ENCODE measurements at regions not wholly inside any gene's neighbourhood (a gene's known extent, or its start where the extent isn't known, plus 50 kb on each side); places are given as distances from the start of the nearest gene placed in this dataset.

- no peaks in the 10 kb centered on the region for H4K20me1 ChIP-seq (ENCODE audit: control insufficient read depth, extremely low read depth, insufficient read depth, low read length)
- dilution Hi-C loops (cut with MboI; ENCODE audit: extremely low pct_ligation_motif_present, low sequenced_read_pairs): no loop called here
- H3K9ac ChIP-seq (ENCODE audit: control insufficient read depth, extremely low read depth, insufficient read depth, low read length): no peak overlapping the region
- DNase-seq (ENCODE audit: low read depth, low spot score) (no peak), FAIRE-seq (no peak)
- no peaks in the 10 kb centered on the region for H3K4me1 ChIP-seq (ENCODE audit: control insufficient read depth, extremely low read depth, insufficient read depth, low read length)
- H3K4me2 ChIP-seq (ENCODE audit: control insufficient read depth, extremely low read depth, insufficient read depth, low read depth, low read length): no peak overlapping the region
- H3K27me3 ChIP-seq (ENCODE audit: control insufficient read depth, extremely low read depth, insufficient read depth, low read length): peaks cover 6% of the 10 kb centered on the region
- H2AFZ ChIP-seq (ENCODE audit: control insufficient read depth, low read length): no peak overlapping the region
- no peaks in the 10 kb centered on the region for H3K79me2 ChIP-seq (ENCODE audit: control insufficient read depth, insufficient read depth, low read length)
- H3K4me3 ChIP-seq (ENCODE audit: control insufficient read depth in 2 of 3, extremely low read depth in 1 of 3, insufficient read depth in 2 of 3, low read depth in 1 of 3, low read length in 3 of 3): no peak overlapping the region
- H3K36me3 ChIP-seq (ENCODE audit: control insufficient read depth in 2 of 2, extremely low read depth in 1 of 2, insufficient read depth in 2 of 2, low read length in 2 of 2): no peaks in the 10 kb centered on the region
- TF ChIP-seq, protein P1, sequence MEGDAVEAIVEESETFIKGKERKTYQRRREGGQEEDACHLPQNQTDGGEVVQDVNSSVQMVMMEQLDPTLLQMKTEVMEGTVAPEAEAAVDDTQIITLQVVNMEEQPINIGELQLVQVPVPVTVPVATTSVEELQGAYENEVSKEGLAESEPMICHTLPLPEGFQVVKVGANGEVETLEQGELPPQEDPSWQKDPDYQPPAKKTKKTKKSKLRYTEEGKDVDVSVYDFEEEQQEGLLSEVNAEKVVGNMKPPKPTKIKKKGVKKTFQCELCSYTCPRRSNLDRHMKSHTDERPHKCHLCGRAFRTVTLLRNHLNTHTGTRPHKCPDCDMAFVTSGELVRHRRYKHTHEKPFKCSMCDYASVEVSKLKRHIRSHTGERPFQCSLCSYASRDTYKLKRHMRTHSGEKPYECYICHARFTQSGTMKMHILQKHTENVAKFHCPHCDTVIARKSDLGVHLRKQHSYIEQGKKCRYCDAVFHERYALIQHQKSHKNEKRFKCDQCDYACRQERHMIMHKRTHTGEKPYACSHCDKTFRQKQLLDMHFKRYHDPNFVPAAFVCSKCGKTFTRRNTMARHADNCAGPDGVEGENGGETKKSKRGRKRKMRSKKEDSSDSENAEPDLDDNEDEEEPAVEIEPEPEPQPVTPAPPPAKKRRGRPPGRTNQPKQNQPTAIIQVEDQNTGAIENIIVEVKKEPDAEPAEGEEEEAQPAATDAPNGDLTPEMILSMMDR (optimal IDR thresholded peaks at IDR 0.05 in 1 of 3, IDR thresholded peaks at IDR 0.05 in 1 of 3, conservative IDR thresholded peaks at IDR 0.05 in 1 of 3; ENCODE audit: extremely low read depth in 1 of 3, insufficient read depth in 2 of 3, low read length in 3 of 3): no peak
- no peaks in the 10 kb centered on the region for H3K9me1 ChIP-seq (ENCODE audit: control insufficient read depth, extremely low read depth, insufficient read depth, low read length)
- H3K9me3 ChIP-seq (ENCODE audit: control insufficient read depth, low read depth, low read length): no peaks in the 10 kb centered on the region
- no peak overlapping the region for H3K27ac ChIP-seq (ENCODE audit: control insufficient read depth, insufficient read depth, low read length)
These were observed 129.3 kb upstream of the FAM241A start for GRCh38 chr4:112015960-112016359.

- H3K4me2 ChIP-seq (ENCODE audit: control insufficient read depth, extremely low read depth, insufficient read depth, low read depth, low read length): no peak overlapping the region
These were observed 121.8 kb upstream of the FAM241A start for GRCh38 chr4:112023402-112023950.

More at GRCh38 chr4:112023402-112023950, 121.8 kb upstream of the FAM241A start:
- H3K4me3 ChIP-seq (ENCODE audit: control insufficient read depth in 2 of 3, extremely low read depth in 1 of 3, insufficient read depth in 2 of 3, low read depth in 1 of 3, low read length in 3 of 3): no peak overlapping the region
- FAIRE-seq: no peak
- H4K20me1 ChIP-seq (ENCODE audit: control insufficient read depth, extremely low read depth, insufficient read depth, low read length): no peaks in the 10 kb centered on the region
- peaks cover 10% of the 10 kb centered on the region for H3K27me3 ChIP-seq (ENCODE audit: control insufficient read depth, extremely low read depth, insufficient read depth, low read length)
- H3K9me3 ChIP-seq (ENCODE audit: control insufficient read depth, low read depth, low read length): no peaks in the 10 kb centered on the region
- H3K79me2 ChIP-seq (ENCODE audit: control insufficient read depth, insufficient read depth, low read length): no peaks in the 10 kb centered on the region
- H3K27ac ChIP-seq (ENCODE audit: control insufficient read depth, insufficient read depth, low read length): no peak overlapping the region
- H3K4me1 ChIP-seq (ENCODE audit: control insufficient read depth, extremely low read depth, insufficient read depth, low read length): no peaks in the 10 kb centered on the region
- no peaks in the 10 kb centered on the region for H3K9me1 ChIP-seq (ENCODE audit: control insufficient read depth, extremely low read depth, insufficient read depth, low read length)
- H3K9ac ChIP-seq (ENCODE audit: control insufficient read depth, extremely low read depth, insufficient read depth, low read length): no peak overlapping the region
- no peaks in the 10 kb centered on the region for H3K36me3 ChIP-seq (ENCODE audit: control insufficient read depth in 2 of 2, extremely low read depth in 1 of 2, insufficient read depth in 2 of 2, low read length in 2 of 2)
- no peak overlapping the region for H2AFZ ChIP-seq (ENCODE audit: control insufficient read depth, low read length)
- TF ChIP-seq EZH2 (IDR thresholded peaks at IDR 0.05; ENCODE audit: low read length): no peak
- TF ChIP-seq, protein P1 (optimal IDR thresholded peaks at IDR 0.05 in 1 of 3, IDR thresholded peaks at IDR 0.05 in 1 of 3, conservative IDR thresholded peaks at IDR 0.05 in 1 of 3; ENCODE audit: extremely low read depth in 1 of 3, insufficient read depth in 2 of 3, low read length in 3 of 3): no peak
- dilution Hi-C loops (cut with MboI; ENCODE audit: extremely low pct_ligation_motif_present, low sequenced_read_pairs): no loop called here
- no peak for DNase-seq (ENCODE audit: low read depth, low spot score)

Measured in keratinocyte (primary cell).